CD14-positive monocyte (primary cell): ENCODE measurements at regions not wholly inside any gene's neighbourhood (a gene's known extent, or its start where the extent isn't known, plus 50 kb on each side); places are given as distances from the start of the nearest gene placed in this dataset.

ENCODE experiments used
- DNase-seq, 3 donors: peaks; one replicate each; pipeline ENCODE4 v3.0.0-alpha.2; 2011 to 2022
- H2AFZ ChIP-seq: 2 replicates; pipeline ENCODE4 v1.6.0; 2012; ENCODE audit warnings: mild to moderate bottlenecking, low read depth, low read length, inconsistent platforms; ENCODE audit not compliant: insufficient read depth, poor library complexity, severe bottlenecking
- H3K27ac ChIP-seq, 2 donors: 1 replicate in 1 of 2; 2 replicates in 1 of 2; pipeline ENCODE4 v1.5.1; 2012 to 2013; ENCODE audit warnings: low read length in 2 of 2, control low read depth in 1 of 2, inconsistent platforms in 1 of 2, low read depth in 1 of 2, mild to moderate bottlenecking in 1 of 2
- H3K27me3 ChIP-seq, 2 donors: one replicate each; pipeline versions ENCODE4 v1.6.0 to v1.6.1; 2011 to 2013; ENCODE audit warnings: low read length in 2 of 2; ENCODE audit not compliant: control insufficient read depth in 2 of 2, insufficient read depth in 2 of 2
- H3K36me3 ChIP-seq, 2 donors: replicated peaks in 1 of 2; 1 replicate in 1 of 2; 2 replicates in 1 of 2; pipeline versions ENCODE4 v1.5.1 to v1.6.1; 2012 to 2013; ENCODE audit warnings: low read length in 2 of 2, control low read depth in 1 of 2, inconsistent platforms in 1 of 2, mild to moderate bottlenecking in 1 of 2; ENCODE audit not compliant: insufficient read depth in 2 of 2, control insufficient read depth in 1 of 2
- H3K4me1 ChIP-seq, 2 donors: 1 replicate in 1 of 2; 2 replicates in 1 of 2; pipeline versions ENCODE4 v1.5.1 to v1.6.1; 2012 to 2013; ENCODE audit warnings: low read length in 2 of 2, control low read depth in 1 of 2, inconsistent platforms in 1 of 2, mild to moderate bottlenecking in 1 of 2, moderate library complexity in 1 of 2; ENCODE audit not compliant: insufficient read depth in 2 of 2, control insufficient read depth in 1 of 2
- H3K4me2 ChIP-seq: replicated peaks from 2 replicates; pipeline ENCODE3; 2012; ENCODE audit warnings: low read length, moderate library complexity, mild to moderate bottlenecking; ENCODE audit not compliant: poor library complexity, severe bottlenecking; ENCODE audit errors: extremely low read depth
- H3K4me3 ChIP-seq, 3 experiments: fragments of 200-600 bp in 1 of 3; sonication (generic) in 1 of 3; replicated peaks in 1 of 3; 1 replicate in 2 of 3; 2 replicates in 1 of 3; pipeline ENCODE4 v1.5.1; 2011 to 2013; ENCODE audit warnings: low read length in 3 of 3, mild to moderate bottlenecking in 3 of 3, control low read depth in 2 of 3, low read depth in 2 of 3, inconsistent platforms in 1 of 3, moderate library complexity in 1 of 3
- H3K79me2 ChIP-seq: 2 replicates; pipeline ENCODE4 v1.6.0; 2012; ENCODE audit warnings: mild to moderate bottlenecking, control low read depth, inconsistent platforms, low read length, moderate library complexity; ENCODE audit not compliant: insufficient read depth
- H3K9ac ChIP-seq: 2 replicates; pipeline ENCODE4 v1.6.0; 2017; ENCODE audit warnings: low read length, mild to moderate bottlenecking; ENCODE audit not compliant: insufficient read depth, poor library complexity, severe bottlenecking
- H3K9me3 ChIP-seq, 2 donors: replicated peaks in 1 of 2; 1 replicate in 1 of 2; 2 replicates in 1 of 2; pipeline versions ENCODE4 v1.5.1 to v1.6.1; 2012 to 2013; ENCODE audit warnings: low read length in 2 of 2, control low read depth in 1 of 2; ENCODE audit not compliant: control insufficient read depth in 1 of 2, insufficient read depth in 1 of 2
- H4K20me1 ChIP-seq: 2 replicates; pipeline ENCODE4 v1.6.0; 2012; ENCODE audit warnings: mild to moderate bottlenecking, low read length, control low read depth, moderate library complexity; ENCODE audit not compliant: insufficient read depth
- H3K27ac Mint-ChIP-seq, 7 donors: one replicate each; pipeline ENCODE4 v1.8.0; 2020; ENCODE audit warnings: mild to moderate bottlenecking in 7 of 7, mixed read lengths in 7 of 7, moderate library complexity in 6 of 7, inconsistent platforms in 2 of 7
- H3K27me3 Mint-ChIP-seq, 3 donors: one replicate each; pipeline ENCODE4 v1.8.0; 2021 to 2022; ENCODE audit warnings: low read depth in 3 of 3, mild to moderate bottlenecking in 3 of 3, mixed read lengths in 3 of 3, moderate library complexity in 3 of 3, inconsistent platforms in 1 of 3
- H3K36me3 Mint-ChIP-seq, 2 donors: one replicate each; pipeline ENCODE4 v1.8.0; 2020; ENCODE audit warnings: mixed read lengths in 2 of 2, inconsistent platforms in 1 of 2, mild to moderate bottlenecking in 1 of 2
- H3K4me1 Mint-ChIP-seq: one replicate; pipeline ENCODE4 v1.8.0; 2020; ENCODE audit warnings: mild to moderate bottlenecking, mixed read lengths
- H3K4me3 Mint-ChIP-seq, 2 donors: one replicate each; pipeline ENCODE4 v1.8.0; 2020; ENCODE audit warnings: mild to moderate bottlenecking in 2 of 2, mixed read lengths in 2 of 2, moderate library complexity in 1 of 2
- H3K9me3 Mint-ChIP-seq, 7 donors: one replicate each; pipeline ENCODE4 v1.8.0; 2020 to 2022; ENCODE audit warnings: mixed read lengths in 7 of 7, mild to moderate bottlenecking in 6 of 7, moderate library complexity in 6 of 7, inconsistent platforms in 2 of 7
- WGBS: methylation state at CpG from one replicate; pipeline ENCODE4 v1.1.5; 2013; ENCODE audit warnings: missing lambda C conversion rate; ENCODE audit not compliant: insufficient coverage; 5-methylcytosine and 5-hydroxymethylcytosine counted together
- intact Hi-C, 2 donors: fragments of 100-400 bp; cut with micrococcal nuclease; formaldehyde crosslinking; loops; one replicate each; pipeline versions ENCODE4 v1.15.0 to v1.15.1; 2023
- TF ChIP-seq, protein P1 (sequence below): fragments of 200-600 bp; IDR thresholded peaks from one replicate; pipeline ENCODE4 v1.8.0; 2022; ENCODE audit warnings: antibody characterized with exemption, mild to moderate bottlenecking

GRCh38 chr16:63530974-63531373 lies 1494.7 kb upstream of the CDH8 start:
- TF ChIP-seq, protein P1, sequence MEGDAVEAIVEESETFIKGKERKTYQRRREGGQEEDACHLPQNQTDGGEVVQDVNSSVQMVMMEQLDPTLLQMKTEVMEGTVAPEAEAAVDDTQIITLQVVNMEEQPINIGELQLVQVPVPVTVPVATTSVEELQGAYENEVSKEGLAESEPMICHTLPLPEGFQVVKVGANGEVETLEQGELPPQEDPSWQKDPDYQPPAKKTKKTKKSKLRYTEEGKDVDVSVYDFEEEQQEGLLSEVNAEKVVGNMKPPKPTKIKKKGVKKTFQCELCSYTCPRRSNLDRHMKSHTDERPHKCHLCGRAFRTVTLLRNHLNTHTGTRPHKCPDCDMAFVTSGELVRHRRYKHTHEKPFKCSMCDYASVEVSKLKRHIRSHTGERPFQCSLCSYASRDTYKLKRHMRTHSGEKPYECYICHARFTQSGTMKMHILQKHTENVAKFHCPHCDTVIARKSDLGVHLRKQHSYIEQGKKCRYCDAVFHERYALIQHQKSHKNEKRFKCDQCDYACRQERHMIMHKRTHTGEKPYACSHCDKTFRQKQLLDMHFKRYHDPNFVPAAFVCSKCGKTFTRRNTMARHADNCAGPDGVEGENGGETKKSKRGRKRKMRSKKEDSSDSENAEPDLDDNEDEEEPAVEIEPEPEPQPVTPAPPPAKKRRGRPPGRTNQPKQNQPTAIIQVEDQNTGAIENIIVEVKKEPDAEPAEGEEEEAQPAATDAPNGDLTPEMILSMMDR = no peak

DNA sequence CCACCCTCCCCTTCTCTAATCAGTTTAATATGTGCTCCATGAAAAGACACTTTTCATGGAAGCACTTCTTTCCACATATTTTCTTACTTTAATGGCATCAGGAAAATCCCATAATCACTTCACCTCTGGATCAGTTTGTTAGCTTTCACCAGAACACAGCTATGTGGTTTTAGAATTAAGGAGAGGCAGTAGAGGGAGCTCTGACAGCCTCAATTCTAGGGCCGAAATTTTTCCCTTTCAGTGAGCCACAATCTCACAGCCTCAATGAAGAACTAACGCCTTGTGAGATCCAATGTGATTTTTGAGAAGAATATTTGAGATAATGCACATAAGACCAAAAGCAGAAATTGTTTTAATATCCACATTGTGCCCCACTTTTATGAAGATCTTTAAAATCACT lies 1494.0 kb upstream of the CDH8 start:
- H3K79me2 ChIP-seq = no peaks in the 10 kb centered on the region
- no peaks in the 10 kb centered on the region for H3K9me3 ChIP-seq
- H3K9ac ChIP-seq = no peak overlapping the region
- no peak overlapping the region for H3K4me3 ChIP-seq
- Mint-ChIP-seq H3K36me3 (no peaks in the 10 kb centered on the region), H3K9me3 (peaks cover 0 to 5% (median 1%) of the 10 kb centered on the region in 7 donors), H3K27ac (no peak overlapping the region), H3K4me1 (no peaks in the 10 kb centered on the region), H3K4me3 (no peak overlapping the region), H3K27me3 (peaks cover 0 to 2% (median 0%) of the 10 kb centered on the region in 3 donors)
- WGBS = no CpG with 5 or more reads among the region's 2 CpGs
- no peaks in the 10 kb centered on the region for H4K20me1 ChIP-seq
- intact Hi-C loops = no loop called here
- no peak overlapping the region for H2AFZ ChIP-seq
- H3K27ac ChIP-seq = no peak overlapping the region
- no peaks in the 10 kb centered on the region for H3K27me3 ChIP-seq
- no peaks in the 10 kb centered on the region for H3K36me3 ChIP-seq
- no peak for DNase-seq
- no peak overlapping the region for H3K4me2 ChIP-seq
- TF ChIP-seq, protein P1 = no peak
- H3K4me1 ChIP-seq = no peaks in the 10 kb centered on the region

More at GRCh38 chr16:63530974-63531373, 1494.7 kb upstream of the CDH8 start:
- no peaks in the 10 kb centered on the region for H3K4me1 Mint-ChIP-seq
- no peak overlapping the region for H3K27ac Mint-ChIP-seq
- WGBS = no CpG with 5 or more reads among the region's 4 CpGs
- H3K9me3 ChIP-seq = no peaks in the 10 kb centered on the region
- H3K36me3 Mint-ChIP-seq = no peaks in the 10 kb centered on the region
- H3K27me3 ChIP-seq = no peaks in the 10 kb centered on the region
- H3K27ac ChIP-seq = no peak overlapping the region
- no peak overlapping the region for H3K4me2 ChIP-seq
- no peak overlapping the region for H2AFZ ChIP-seq
- no peak overlapping the region for H3K4me3 Mint-ChIP-seq
- intact Hi-C loops = no loop called here
- H3K36me3 ChIP-seq = no peaks in the 10 kb centered on the region
- H4K20me1 ChIP-seq = no peaks in the 10 kb centered on the region
- H3K27me3 Mint-ChIP-seq = peaks cover 0 to 2% (median 0%) of the 10 kb centered on the region in 3 donors
- no peak overlapping the region for H3K4me3 ChIP-seq
- no peaks in the 10 kb centered on the region for H3K4me1 ChIP-seq
- no peaks in the 10 kb centered on the region for H3K79me2 ChIP-seq
- no peak for DNase-seq
- H3K9ac ChIP-seq = no peak overlapping the region
- H3K9me3 Mint-ChIP-seq = peaks cover 0 to 7% (median 0%) of the 10 kb centered on the region in 7 donors
